ENCODE measurements at regions not wholly inside any gene's neighbourhood (a gene's known extent, or its start where the extent isn't known, plus 50 kb on each side); places are given as distances from the start of the nearest gene placed in this dataset.
"Not testable (repeated sequence)": the region's sequence is repeated elsewhere in the genome, so short reads cannot be mapped to it uniquely, and the experiment has no call there.

DNA sequence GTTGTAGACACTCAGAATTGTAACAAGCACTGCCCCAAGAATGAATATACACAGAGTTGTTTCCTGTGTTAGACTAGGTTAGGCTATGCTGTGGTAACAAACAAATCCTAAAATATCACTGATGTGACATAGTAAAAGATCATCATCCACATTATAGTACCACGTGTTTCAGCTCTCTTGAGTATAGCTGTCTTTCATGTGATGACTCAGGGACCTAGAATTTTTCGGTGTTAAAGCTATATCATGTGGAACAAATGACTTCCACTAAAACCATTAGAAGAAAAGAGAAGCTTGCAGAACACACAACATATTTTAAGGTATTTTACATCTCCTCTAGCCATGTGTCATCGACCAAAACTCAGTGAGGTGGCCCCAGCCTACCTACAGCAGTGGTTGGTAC lies 307.9 kb upstream of the RBMS3 start:
- no peak for DNase-seq

DNA sequence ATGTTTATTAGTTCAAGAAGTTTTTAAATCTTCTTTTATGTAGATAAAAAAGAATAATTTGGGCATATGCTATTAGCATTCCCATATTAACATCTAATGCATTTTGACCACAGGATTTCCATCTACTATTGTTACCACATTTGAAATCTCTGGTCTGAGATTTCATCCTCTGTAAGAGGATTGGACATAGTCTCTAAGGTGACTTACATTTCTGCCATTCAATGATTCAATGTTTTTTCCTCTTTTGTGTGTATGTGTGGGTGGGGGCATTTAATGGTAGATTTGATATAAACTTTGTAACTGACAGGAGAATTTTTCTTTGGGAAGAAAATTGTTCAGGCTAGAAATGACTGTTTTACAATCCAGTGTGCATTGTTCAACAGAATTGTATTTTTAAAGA lies 307.3 kb upstream of the RBMS3 start:
- DNase-seq = no peak

DNA sequence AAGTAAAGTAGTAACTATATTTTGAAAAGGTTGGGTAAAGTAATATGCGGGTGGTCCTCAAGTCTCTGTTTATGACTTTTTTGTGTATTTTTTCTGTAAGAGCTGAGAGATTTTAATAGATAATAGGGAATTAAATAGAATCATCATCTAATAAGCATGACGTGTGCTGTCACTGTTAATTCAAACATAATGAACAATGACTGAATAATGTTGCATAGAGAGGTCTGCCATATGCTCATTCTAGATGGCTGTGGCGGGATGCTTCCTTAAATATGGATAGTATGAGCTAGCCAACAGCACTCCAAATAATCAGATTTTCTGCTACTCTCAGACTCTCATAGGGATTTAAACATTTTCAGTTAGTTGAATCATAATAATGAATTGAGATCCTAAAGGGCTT lies 302.8 kb upstream of the RBMS3 start:
- DNase-seq = no peak

DNA sequence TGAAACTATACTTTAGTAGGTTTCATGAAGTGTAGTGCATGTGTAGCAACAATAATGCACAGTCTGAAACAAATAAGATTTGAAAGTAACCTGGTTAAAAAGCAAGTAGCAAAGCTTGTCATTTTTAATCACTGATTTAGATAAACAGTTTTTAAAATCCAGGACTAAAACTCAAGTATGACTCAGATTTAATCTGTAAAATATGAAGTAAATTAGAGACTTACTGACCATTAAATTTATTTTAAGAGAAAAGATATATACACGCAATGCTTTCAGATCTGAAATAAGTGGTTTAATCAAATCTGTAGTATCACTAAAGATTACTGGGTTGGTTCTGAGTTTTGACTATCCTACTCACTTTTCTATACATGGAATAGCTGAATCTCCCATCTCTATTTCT lies 300.7 kb upstream of the RBMS3 start:
- DNase-seq = no peak

DNA sequence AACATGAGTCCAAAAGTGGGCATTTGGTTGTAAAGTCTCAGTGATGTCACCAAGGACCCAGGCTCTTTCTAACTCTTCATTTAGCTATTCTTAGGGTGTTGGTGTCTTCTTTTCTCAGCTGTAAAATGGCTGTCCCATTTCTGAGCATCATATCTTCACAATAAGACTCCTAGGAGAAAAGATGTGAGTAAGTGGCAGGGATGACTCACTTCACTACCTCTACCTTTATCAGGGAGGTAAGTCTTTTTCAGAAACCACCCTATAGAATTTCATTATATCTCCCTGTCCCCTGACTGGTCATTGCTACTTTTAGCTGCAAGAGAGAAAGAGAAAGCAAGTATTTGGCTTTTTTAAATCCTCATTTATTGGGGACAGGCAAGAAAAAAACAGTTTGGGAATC lies 300.2 kb upstream of the RBMS3 start:
- DNase-seq = no peak

DNA sequence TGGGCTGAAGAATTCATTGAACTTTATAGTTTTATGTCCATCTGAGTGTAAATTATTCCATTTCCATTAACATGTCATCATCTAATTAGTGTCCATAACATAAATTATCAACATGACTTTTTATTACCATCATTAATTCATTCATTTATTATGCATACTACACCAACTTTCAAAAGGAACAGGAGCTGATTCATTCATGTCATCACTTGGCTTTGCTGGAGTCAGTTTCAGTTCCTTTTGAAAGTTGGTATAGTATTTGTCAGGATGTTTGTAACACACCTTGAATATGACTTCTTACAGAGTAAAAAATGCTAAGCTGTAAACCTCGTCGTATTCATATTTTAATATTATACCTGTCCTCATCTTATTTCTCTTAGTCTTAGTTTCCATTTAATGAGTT lies 298.0 kb upstream of the RBMS3 start:
- no peak for DNase-seq

DNA sequence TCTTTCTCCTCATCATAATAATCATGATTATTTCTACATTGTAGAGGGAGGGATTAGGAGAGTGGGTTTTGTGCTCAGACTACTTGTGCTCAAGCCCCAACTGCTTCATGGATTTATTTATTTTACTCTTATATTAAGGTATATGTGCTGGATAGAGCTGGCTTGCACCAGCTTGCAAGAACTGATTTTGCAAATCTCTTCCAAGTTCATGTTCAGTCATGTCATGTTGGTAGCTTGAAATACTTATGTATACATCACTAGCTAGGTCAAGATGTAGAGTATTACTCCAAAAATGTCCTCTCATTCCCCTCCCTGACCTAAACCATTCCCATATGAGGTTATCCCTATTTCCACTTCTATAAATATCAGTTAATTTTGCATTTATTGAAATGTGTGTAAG lies 293.9 kb upstream of the RBMS3 start:
- no peak for DNase-seq

DNA sequence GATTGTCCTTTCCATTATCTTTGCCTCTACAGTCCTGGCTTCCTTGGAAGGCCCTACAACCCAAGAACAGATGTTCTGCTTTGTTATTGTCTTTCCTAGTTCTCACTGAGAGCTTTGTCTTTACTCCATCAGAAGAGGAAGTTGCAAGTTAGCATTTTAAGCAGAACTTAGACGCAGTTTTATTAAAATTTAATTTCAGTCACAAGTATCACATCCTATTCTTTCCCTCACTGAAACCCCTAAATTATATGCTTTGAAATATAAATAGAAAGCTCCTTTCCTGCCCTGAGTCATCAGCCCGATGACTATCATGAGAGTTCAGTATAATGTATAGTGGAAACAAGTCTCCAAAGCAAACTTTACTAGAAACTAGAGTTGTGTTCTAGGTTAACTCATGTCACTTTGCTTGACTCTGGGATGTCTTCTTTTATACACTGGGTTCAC lies 291.2 kb upstream of the RBMS3 start:
- DNase-seq = no peak

DNA sequence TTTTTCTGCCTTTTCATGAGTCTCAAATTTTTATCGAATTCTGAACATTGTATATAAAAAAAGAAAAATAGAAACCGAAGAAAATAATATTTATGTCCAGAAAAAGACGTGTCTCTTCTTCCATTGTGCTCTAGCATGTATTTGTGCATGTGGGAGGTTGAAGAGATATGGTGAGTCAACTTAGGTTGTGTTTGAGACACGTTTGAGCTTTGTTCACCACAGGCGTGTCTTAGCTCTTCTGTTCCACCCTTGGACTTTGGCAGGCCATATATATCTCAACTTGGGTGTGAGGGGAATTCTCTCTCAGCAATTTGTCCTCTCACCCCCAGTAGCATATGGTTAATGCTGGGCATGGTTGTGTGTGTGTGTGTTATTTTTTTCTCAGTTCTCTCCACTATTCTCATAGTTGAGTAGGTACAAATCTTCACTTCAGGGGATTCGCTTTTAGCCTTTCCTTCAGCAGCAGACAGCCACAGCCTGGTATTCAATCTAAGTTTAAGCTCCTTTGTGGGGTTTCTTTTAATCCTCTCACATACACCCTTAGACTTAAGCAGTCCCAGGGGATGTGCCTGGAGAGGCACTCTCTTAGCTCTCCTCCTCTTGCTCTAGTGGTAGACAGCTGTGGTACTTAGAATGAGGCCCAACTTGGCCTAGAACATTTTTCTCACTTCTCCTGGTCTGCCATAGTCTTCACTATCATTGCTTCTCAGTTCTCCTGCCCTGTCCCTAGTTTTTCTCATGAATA lies 286.5 kb upstream of the RBMS3 start:
- no peak for DNase-seq

DNA sequence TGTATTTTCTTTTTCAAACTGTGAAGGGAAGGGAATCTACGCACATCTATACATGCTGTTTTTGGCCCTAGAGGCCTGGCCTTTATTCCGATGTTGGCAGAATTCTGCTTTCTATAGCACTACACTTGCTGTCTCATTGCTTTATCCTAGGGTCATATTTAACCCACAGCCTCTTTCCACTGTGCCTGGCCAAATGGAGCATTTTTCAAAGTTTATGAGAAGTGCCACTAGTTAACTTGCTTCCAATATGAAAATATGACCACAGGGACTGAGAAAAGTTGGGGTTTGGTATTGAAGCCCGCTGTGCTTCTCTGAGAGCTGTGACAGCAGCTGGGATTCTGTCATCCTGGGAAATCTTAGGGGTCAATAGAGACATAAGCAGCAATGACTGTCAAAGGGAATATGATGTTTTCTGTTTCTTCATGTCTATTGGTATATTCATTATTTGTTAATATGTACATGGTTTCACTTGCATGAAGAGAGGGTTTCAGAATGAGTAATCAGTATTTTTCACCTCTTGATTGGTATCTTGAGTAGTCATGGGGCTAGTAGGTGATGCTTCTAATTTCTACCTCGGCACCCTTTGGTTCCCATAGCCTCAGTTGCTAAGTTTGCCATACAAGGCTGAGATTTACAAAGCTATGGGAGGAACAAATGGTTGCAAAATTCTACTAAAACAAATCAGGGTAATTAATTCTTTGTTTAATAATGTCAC lies 275.8 kb upstream of the RBMS3 start:
- no peak for DNase-seq

DNA sequence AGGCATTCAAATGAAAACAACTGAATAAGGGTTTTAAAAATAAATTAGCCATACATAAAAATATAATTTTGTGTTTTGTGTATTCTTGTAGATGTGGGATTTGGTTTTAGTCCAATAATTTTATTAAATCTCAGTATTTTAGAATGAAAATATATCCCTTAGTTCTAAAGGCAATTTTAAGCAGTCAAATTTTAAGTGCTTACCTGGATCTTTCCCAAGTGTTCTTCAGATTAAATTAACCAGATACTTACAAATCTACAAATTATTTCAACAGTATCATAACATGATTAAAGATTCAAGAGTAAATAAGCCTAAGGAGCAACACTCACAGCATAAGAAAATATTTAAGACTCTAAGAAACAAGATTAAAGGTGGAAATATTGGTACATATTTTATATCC lies 275.0 kb upstream of the RBMS3 start:
- DNase-seq = no peak

DNA sequence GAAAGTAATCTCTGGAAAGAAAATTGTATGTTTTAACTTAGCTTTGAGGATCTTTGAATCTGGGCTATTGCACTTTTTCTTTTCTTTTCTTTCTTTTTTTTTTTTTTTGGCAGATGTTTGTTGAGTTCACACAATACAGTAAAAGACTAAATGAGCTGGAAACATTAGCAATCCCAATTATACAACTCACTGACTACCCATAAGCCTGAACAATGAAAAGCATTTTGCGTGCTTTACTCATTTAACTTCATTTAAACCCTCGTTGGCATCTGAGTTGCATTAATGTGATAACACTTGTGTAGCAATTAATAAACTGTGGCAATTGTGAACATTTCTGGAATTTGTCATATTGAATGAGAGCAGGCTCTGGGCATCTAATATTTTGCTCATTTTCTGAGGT lies 269.4 kb upstream of the RBMS3 start:
- no peak for DNase-seq

DNA sequence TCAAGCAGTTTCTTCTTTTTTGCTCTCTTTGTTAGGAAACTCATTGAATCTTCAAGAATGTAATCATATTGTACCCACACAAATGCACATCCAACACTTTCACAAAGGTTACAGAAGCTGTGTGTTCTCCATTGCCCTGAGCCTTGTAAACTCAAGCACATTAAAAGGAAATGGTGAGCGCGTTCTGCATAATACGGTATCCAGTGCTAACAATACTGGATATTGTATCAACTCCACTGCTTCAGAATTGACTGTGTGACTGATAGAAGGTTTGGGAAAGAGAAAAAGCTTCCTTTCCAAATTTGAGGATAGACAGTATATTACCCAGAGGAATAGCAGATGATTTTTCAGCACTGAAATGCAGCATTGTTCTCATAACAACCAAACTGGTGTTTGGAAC lies 268.9 kb upstream of the RBMS3 start:
- DNase-seq = no peak

DNA sequence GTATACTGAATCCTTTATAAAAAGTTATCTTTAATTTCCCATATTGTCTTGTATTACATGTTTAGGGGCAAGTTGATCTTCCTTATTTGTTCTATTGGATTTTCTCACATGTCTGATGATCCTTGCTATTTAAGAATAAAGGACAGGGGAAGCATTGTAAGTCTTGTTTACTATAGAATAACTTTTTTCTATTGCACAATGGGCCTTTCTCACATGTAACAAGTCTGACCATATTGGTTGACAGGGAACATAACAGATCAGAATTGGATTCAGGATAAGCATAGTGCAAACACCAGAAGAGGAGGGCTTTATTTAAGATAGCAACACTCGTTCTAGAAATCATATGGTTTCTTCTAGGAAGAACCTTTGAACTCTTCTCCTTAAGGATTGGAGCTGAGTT lies 257.9 kb upstream of the RBMS3 start:
- no peak for DNase-seq

DNA sequence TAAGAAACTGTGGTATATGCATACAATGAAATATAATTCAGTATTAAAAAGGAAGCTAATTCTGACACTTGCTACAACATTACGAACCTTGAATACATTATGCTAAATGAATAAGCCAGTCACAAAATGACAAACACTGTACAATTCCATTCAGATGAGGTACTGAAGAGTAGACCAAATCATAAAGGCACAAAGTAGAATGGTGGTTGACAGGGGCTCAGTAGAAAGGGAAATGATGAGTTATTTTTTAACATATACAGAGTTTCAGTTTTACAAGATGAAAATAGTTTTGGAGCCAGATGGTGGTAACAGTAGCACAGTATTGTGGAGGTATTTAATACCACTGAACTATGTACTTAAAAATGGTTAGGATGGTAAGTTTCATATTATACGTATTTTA lies 254.6 kb upstream of the RBMS3 start:
- no peak for DNase-seq

DNA sequence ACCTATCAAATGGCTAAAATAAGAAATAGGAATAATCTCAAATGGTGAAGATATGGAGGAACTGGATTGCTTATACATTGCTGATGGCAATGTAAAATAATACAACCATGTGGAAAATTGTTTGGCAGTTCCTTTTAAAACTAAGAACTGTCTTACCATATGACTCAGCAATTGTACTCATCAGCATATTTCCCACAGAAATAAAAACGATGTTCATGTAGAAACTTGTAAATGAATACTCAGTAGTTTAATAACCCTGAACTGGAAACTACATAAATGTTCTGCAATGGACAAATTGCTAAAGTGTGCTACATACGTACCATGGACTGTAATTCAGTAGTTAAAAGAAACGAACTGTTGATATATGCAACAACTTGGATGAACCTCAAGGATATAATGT lies 253.9 kb upstream of the RBMS3 start:
- DNase-seq = no peak

DNA sequence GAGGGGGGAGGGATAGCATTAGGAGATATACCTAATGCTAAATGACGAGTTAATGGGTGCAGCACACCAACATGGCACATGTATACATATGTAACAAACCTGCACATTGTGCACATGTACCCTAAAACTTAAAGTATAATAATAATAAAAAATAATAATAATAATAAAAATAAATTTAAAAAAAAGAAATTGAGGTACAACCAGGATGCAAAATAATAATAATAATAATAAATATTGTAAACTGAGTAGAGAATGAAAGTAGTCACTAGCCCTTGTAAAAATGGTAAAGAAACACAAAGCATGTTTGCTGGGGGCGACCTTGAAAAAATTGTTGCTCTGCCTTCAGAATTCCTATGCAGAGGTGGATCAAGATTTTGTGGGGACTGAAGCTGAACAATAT lies 249.7 kb upstream of the RBMS3 start:
- DNase-seq = not testable (repeated sequence)

DNA sequence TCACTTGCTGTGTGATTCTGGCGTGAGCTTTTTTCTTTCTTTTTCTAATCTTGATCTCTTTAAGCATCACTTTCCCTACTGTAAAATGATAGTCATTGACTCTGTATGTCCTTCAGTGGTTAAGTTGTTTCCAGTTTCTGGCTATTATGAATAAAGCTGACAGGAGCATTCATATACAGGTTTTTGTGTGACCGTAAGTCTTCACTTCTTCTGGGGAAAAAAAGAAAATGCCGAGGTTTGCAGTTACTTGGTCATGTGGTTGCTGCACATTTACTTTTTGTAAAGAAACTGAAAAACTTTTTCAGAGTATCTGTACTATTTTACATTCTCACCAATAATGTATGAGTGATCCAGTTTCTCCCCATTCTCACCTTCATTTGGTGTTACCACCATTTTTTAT lies 247.4 kb upstream of the RBMS3 start:
- no peak for DNase-seq

DNA sequence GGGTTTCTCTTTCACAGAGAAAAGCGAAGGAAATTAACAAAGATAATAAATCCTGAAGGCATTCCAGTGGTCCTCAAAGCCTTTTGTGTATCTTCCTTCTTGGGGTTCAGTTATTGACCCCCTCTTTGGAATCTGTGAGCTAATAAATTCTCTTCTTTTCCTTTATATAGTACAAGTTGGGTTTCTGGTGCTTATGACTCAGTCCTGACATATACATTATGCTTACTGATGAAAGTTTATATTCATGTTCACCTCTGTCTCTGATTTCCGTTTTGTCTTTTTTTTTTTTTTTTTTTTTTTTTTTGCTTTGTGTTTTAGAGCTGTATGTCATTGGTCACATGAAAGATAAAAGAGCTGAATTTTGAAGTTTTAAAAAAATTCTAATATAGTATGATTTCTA lies 230.7 kb upstream of the RBMS3 start:
- DNase-seq = no peak

DNA sequence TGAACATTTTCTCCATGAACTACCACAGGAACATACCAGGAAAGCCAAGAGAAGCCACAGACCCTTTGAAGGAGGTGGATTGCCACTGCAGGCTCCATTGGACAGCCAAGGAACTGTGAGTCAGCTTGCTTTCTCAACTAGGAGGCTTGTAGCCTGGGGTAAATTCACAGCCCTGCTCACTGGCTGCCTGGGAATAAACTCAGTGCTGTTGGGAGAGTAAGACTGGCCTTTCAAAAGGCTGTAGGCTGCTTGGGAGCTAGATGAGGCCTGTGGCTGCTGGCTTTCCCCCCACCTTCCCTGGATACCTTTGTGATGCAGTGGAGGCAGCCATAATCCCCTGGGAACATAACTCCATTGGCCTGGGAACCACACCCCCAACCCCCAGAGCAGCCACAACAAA lies 223.5 kb upstream of the RBMS3 start:
- DNase-seq = no peak

DNA sequence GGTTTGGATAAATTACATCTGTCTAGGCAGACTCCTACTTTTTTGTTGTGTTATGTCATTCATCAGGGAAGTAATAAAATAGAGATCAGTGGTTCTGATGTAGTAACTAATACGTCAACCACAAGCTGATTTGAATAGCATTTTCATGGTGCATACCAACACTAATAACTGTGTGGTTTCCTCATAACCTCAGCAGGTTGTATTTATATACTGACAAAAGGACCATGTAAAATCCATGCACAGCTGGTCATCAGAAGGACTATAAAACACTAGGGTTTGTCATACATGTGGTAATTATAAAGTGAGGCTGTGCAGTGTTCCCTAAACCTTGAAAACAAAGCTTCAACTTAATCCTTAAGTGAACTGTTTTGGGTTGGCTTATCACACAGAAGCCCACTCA lies 216.8 kb upstream of the RBMS3 start:
- DNase-seq = no peak

DNA sequence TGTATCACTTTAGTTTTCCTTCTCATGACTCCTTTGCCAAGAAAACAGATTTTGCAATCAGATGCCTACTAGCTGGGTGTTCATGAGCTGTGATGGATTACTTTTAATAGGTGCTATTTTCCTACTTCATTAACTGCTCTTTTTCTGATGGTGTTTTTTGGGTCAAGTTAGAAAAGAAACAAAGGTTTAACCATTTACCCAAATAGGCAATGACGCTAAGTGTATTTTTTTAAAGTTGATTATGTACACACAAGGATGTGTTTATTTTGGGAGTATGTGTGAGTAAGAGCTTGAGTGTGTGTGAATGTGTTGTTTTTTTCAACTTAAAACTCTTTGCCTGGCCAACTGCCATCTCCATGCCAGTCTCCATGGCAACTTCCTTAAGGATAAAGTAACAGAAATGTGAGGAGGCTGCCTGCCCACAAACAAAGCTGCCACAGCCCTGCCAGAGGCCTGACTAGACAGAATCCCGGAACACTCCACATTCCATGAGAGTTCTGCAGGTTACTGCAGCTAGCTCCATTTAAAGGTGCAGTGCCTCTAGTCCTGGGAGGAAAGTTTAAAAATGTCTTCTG lies 215.6 kb upstream of the RBMS3 start:
- no peak for DNase-seq

DNA sequence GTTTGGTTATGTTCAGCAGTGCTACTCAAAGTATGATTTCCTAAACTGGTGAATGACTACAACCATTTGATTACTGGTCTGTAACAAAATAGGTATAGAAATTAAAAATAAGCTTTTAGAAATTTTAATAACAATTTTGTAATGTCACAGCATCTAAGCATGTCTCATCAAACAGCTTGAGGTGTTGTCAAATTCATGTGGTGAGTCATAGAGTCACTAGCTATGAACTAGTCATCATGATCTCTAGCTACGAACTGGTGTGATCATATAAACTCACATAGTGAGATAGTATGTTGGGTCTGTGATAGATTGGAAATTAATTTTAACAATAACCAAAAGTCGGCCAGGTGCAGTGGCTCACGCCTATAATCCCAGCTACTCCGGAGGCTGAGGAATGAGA lies 213.9 kb upstream of the RBMS3 start:
- no peak for DNase-seq

DNA sequence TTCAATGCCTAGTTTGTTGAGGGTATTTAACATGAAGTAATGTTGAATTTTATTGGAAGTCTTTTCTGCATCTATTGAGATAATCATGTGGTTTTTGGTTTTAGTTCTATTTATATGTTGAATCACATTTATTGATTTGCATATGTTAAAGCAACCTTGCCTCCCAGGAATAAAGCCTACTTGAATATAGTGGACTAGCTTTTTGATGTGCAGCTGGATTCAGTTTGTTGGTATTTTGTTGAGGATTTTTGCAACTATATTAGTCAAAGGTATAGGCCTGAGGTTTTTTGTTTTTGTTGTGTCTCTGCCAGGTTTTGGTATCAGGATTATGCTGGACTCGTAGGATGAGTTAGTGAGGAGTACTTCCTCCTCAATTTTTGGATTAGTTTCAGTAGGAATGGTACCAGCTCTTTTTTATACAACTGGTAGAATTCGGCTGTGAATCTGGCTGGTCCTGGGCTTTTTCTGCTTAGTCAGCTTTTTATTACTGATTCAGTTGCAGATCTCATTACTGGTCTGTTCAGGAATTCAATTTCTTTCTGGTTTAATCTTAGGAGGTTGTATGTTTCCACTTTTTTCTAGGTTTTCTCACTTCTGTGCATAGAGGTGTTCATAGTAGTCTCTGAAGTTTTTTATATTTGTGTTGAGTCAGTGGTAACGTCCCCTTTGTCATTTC lies 209.8 kb upstream of the RBMS3 start:
- no peak for DNase-seq
